ENCODE measurements at regions not wholly inside any gene's neighbourhood (a gene's known extent, or its start where the extent isn't known, plus 50 kb on each side); places are given as distances from the start of the nearest gene placed in this dataset.

- Mint-ChIP-seq H3K27ac (no peak overlapping the region), H3K27me3 (ENCODE audit: low read depth) (no peaks in the 10 kb centered on the region), H3K4me3 (no peak overlapping the region), H3K4me1 (peaks cover 4% of the 10 kb centered on the region), H3K36me3 (no peaks in the 10 kb centered on the region), H3K9me3 (peaks cover 10% of the 10 kb centered on the region)
- TF ChIP-seq CTCF (IDR thresholded peaks at IDR 0.05; ENCODE audit: unreplicated experiment), result no peak
- no peak for DNase-seq (ENCODE audit: low spot score in 2 of 2, unreplicated experiment in 2 of 2)
These were observed 438.6 kb downstream of the TXNL1 start for GRCh38 chr18:56199580-56200330.

GRCh38 chr18:56197241-56197859 is 441.0 kb downstream of the TXNL1 start:
- no peak for TF ChIP-seq CTCF (IDR thresholded peaks at IDR 0.05; ENCODE audit: unreplicated experiment)
- Mint-ChIP-seq H3K27me3 (ENCODE audit: low read depth) (no peaks in the 10 kb centered on the region), H3K36me3 (no peaks in the 10 kb centered on the region), H3K4me1 (peaks cover 4% of the 10 kb centered on the region), H3K27ac (no peak overlapping the region), H3K9me3 (peaks cover 5% of the 10 kb centered on the region), H3K4me3 (no peak overlapping the region)
- no peak for DNase-seq (ENCODE audit: low spot score in 2 of 2, unreplicated experiment in 2 of 2)

GRCh38 chr18:56196495-56197225 is 441.7 kb downstream of the TXNL1 start:
- no peak for TF ChIP-seq CTCF (IDR thresholded peaks at IDR 0.05; ENCODE audit: unreplicated experiment)
- H3K9me3 Mint-ChIP-seq, result peaks cover 5% of the 10 kb centered on the region
- no peak overlapping the region for H3K4me3 Mint-ChIP-seq
- no peak overlapping the region for H3K27ac Mint-ChIP-seq
- peaks cover 4% of the 10 kb centered on the region for H3K4me1 Mint-ChIP-seq
- no peaks in the 10 kb centered on the region for H3K36me3 Mint-ChIP-seq
- no peaks in the 10 kb centered on the region for H3K27me3 Mint-ChIP-seq (ENCODE audit: low read depth)
- DNase-seq (ENCODE audit: low spot score in 2 of 2, unreplicated experiment in 2 of 2), result no peak

GRCh38 chr18:56191334-56191733 is 447.1 kb downstream of the TXNL1 start:
- Mint-ChIP-seq H3K9me3 (peaks cover 5% of the 10 kb centered on the region), H3K36me3 (no peaks in the 10 kb centered on the region), H3K27ac (no peak overlapping the region), H3K27me3 (ENCODE audit: low read depth) (no peaks in the 10 kb centered on the region), H3K4me1 (peaks cover 4% of the 10 kb centered on the region), H3K4me3 (no peak overlapping the region)
- DNase-seq (ENCODE audit: low spot score in 2 of 2, unreplicated experiment in 2 of 2), result no peak
- TF ChIP-seq CTCF (IDR thresholded peaks at IDR 0.05; ENCODE audit: unreplicated experiment), result no peak

GRCh38 chr18:56189615-56190014 is 448.8 kb downstream of the TXNL1 start:
- no peaks in the 10 kb centered on the region for H3K36me3 Mint-ChIP-seq
- peaks cover 3% of the 10 kb centered on the region for H3K4me1 Mint-ChIP-seq
- no peak for DNase-seq (ENCODE audit: low spot score in 2 of 2, unreplicated experiment in 2 of 2)
- no peak for TF ChIP-seq CTCF (IDR thresholded peaks at IDR 0.05; ENCODE audit: unreplicated experiment)
- no peak overlapping the region for H3K4me3 Mint-ChIP-seq
- peaks cover 16% of the 10 kb centered on the region for H3K9me3 Mint-ChIP-seq
- H3K27me3 Mint-ChIP-seq (ENCODE audit: low read depth), result no peaks in the 10 kb centered on the region
- H3K27ac Mint-ChIP-seq, result no peak overlapping the region
